Astrocyte (in vitro differentiated cells and primary cell): ENCODE measurements at regions not wholly inside any gene's neighbourhood (a gene's known extent, or its start where the extent isn't known, plus 50 kb on each side); places are given as distances from the start of the nearest gene placed in this dataset.

Source experiments
- DNase-seq: peaks from one replicate; pipeline ENCODE4 v3.0.0-alpha.2; 2010; ENCODE audit warnings: low read depth
- FAIRE-seq: peaks from 2 replicates; lab custom pipeline; 2011; peaks lifted over from hg19 to GRCh38; lab: Jason Lieb, UNC
- H2AFZ ChIP-seq: 2 replicates; pipeline ENCODE4 v1.6.0; 2012; ENCODE audit warnings: low read depth, low read length, inconsistent platforms
- H3K27ac ChIP-seq: 2 replicates; pipeline ENCODE4 v1.5.1; 2011; ENCODE audit warnings: low read depth, low read length, inconsistent platforms
- H3K27me3 ChIP-seq: 2 replicates; pipeline ENCODE4 v1.6.0; 2011; ENCODE audit warnings: low read length, inconsistent platforms; ENCODE audit not compliant: insufficient read depth
- H3K36me3 ChIP-seq: 2 replicates; pipeline ENCODE4 v1.5.1; 2011; ENCODE audit warnings: low read length, inconsistent platforms; ENCODE audit not compliant: insufficient read depth
- H3K4me1 ChIP-seq: 2 replicates; pipeline ENCODE4 v1.5.1; 2011; ENCODE audit warnings: low read length, inconsistent platforms; ENCODE audit not compliant: insufficient read depth
- H3K4me2 ChIP-seq: 2 replicates; pipeline ENCODE4 v1.6.0; 2012; ENCODE audit warnings: low read length, inconsistent platforms
- H3K4me3 ChIP-seq: 2 replicates; pipeline ENCODE4 v1.5.1; 2011; ENCODE audit warnings: low read depth, mild to moderate bottlenecking, low read length, inconsistent platforms; ENCODE audit not compliant: insufficient read depth
- H3K79me2 ChIP-seq: 2 replicates; pipeline ENCODE4 v1.6.0; 2012; ENCODE audit warnings: mild to moderate bottlenecking, low read length, inconsistent platforms; ENCODE audit not compliant: insufficient read depth
- H3K9ac ChIP-seq: 2 replicates; pipeline ENCODE4 v1.6.0; 2012; ENCODE audit warnings: mild to moderate bottlenecking, low read length, inconsistent platforms
- H3K9me3 ChIP-seq: 2 replicates; pipeline ENCODE4 v1.5.1; 2012; ENCODE audit warnings: low read depth, mild to moderate bottlenecking, low read length, inconsistent platforms; ENCODE audit not compliant: insufficient read depth
- H4K20me1 ChIP-seq: 2 replicates; pipeline ENCODE4 v1.6.0; 2012; ENCODE audit warnings: low read length, inconsistent platforms; ENCODE audit not compliant: insufficient read depth
- H3K27ac Mint-ChIP-seq: one replicate; pipeline ENCODE4 v1.8.0; 2021; ENCODE audit warnings: mild to moderate bottlenecking, mixed read lengths; ENCODE audit not compliant: unreplicated experiment
- H3K27me3 Mint-ChIP-seq: one replicate; pipeline ENCODE4 v1.8.0; 2021; ENCODE audit warnings: low read depth, mixed read lengths; ENCODE audit not compliant: unreplicated experiment
- H3K36me3 Mint-ChIP-seq: one replicate; pipeline ENCODE4 v1.8.0; 2021; ENCODE audit warnings: low read depth, mixed read lengths; ENCODE audit not compliant: unreplicated experiment
- H3K4me1 Mint-ChIP-seq: one replicate; pipeline ENCODE4 v1.8.0; 2021; ENCODE audit warnings: low read depth, mixed read lengths; ENCODE audit not compliant: unreplicated experiment
- H3K4me3 Mint-ChIP-seq: one replicate; pipeline ENCODE4 v1.8.0; 2021; ENCODE audit warnings: mild to moderate bottlenecking, moderate library complexity, mixed read lengths; ENCODE audit not compliant: unreplicated experiment
- H3K9me3 Mint-ChIP-seq: one replicate; pipeline ENCODE4 v1.8.0; 2021; ENCODE audit warnings: mild to moderate bottlenecking, mixed read lengths; ENCODE audit not compliant: unreplicated experiment
- CTCF ChIP-seq: IDR thresholded peaks from 2 replicates; pipeline ENCODE4 v1.5.1; 2011; ENCODE audit warnings: low read depth, mild to moderate bottlenecking, inconsistent platforms, low read length, moderate library complexity; ENCODE audit not compliant: insufficient read depth
- EZH2 ChIP-seq: IDR thresholded peaks from 2 replicates; pipeline ENCODE4 v1.6.1; 2012; ENCODE audit warnings: mild to moderate bottlenecking, low read length, inconsistent platforms; ENCODE audit not compliant: insufficient read depth

GRCh38 chrX:88613338-88613737 is 133.7 kb upstream of the CPXCR1 start:
- peak overlapping the region; percentile 10 for H3K4me3 ChIP-seq
- peak overlapping the region; percentile 26 for H3K27ac ChIP-seq
- no peaks in the 10 kb centered on the region for H3K9me3 ChIP-seq
- no peaks in the 10 kb centered on the region for H3K36me3 Mint-ChIP-seq
- peak overlapping the region; percentile 34 for H2AFZ ChIP-seq
- peak; percentile 95 for FAIRE-seq
- H3K4me3 Mint-ChIP-seq = no peak overlapping the region
- no peaks in the 10 kb centered on the region for H3K79me2 ChIP-seq
- no peak for TF ChIP-seq EZH2
- peak; percentile 32 for TF ChIP-seq CTCF
- no peaks in the 10 kb centered on the region for H3K27me3 ChIP-seq
- peak overlapping the region; percentile 64 for H3K9ac ChIP-seq
- no peak for DNase-seq
- H3K4me1 ChIP-seq = no peaks in the 10 kb centered on the region
- no peaks in the 10 kb centered on the region for H4K20me1 ChIP-seq
- H3K4me2 ChIP-seq = peak overlapping the region; percentile 64
- H3K4me1 Mint-ChIP-seq = peaks cover 1% of the 10 kb centered on the region
- H3K9me3 Mint-ChIP-seq = no peaks in the 10 kb centered on the region
- no peak overlapping the region for H3K27ac Mint-ChIP-seq
- H3K36me3 ChIP-seq = no peaks in the 10 kb centered on the region
- H3K27me3 Mint-ChIP-seq = no peaks in the 10 kb centered on the region

GRCh38 chrX:88621278-88621677 is 125.7 kb upstream of the CPXCR1 start:
- Mint-ChIP-seq H3K4me1 (no peaks in the 10 kb centered on the region), H3K27me3 (no peaks in the 10 kb centered on the region), H3K27ac (no peak overlapping the region), H3K36me3 (no peaks in the 10 kb centered on the region), H3K9me3 (no peaks in the 10 kb centered on the region), H3K4me3 (no peak overlapping the region)
- Histone ChIP-seq H4K20me1 (no peaks in the 10 kb centered on the region), H3K79me2 (no peaks in the 10 kb centered on the region), H3K27ac (no peak overlapping the region), H3K27me3 (no peaks in the 10 kb centered on the region), H3K4me2 (no peak overlapping the region), H3K4me1 (no peaks in the 10 kb centered on the region), H3K9ac (no peak overlapping the region), H3K36me3 (no peaks in the 10 kb centered on the region), H2AFZ (no peak overlapping the region), H3K4me3 (no peak overlapping the region), H3K9me3 (no peaks in the 10 kb centered on the region)
- DNase-seq (no peak), FAIRE-seq (peak; percentile 23)
- TF ChIP-seq CTCF = no peak
- TF ChIP-seq EZH2 = no peak

- H3K27me3 Mint-ChIP-seq = no peaks in the 10 kb centered on the region
- H4K20me1 ChIP-seq = no peaks in the 10 kb centered on the region
- no peak for DNase-seq
- no peak overlapping the region for H3K4me3 ChIP-seq
- H3K36me3 ChIP-seq = no peaks in the 10 kb centered on the region
- no peak overlapping the region for H3K27ac ChIP-seq
- no peak overlapping the region for H3K27ac Mint-ChIP-seq
- TF ChIP-seq CTCF (no peak), EZH2 (no peak)
- H3K36me3 Mint-ChIP-seq = no peaks in the 10 kb centered on the region
- no peak overlapping the region for H2AFZ ChIP-seq
- FAIRE-seq = no peak
- H3K4me1 ChIP-seq = no peaks in the 10 kb centered on the region
- no peaks in the 10 kb centered on the region for H3K79me2 ChIP-seq
- no peak overlapping the region for H3K9ac ChIP-seq
- H3K4me2 ChIP-seq = no peak overlapping the region
- no peaks in the 10 kb centered on the region for H3K9me3 Mint-ChIP-seq
- no peaks in the 10 kb centered on the region for H3K27me3 ChIP-seq
- no peaks in the 10 kb centered on the region for H3K9me3 ChIP-seq
- no peaks in the 10 kb centered on the region for H3K4me1 Mint-ChIP-seq
- no peak overlapping the region for H3K4me3 Mint-ChIP-seq
These were observed 91.6 kb upstream of the CPXCR1 start for GRCh38 chrX:88655460-88655859.
